MG63 (cell line): ENCODE measurements at regions not wholly inside any gene's neighbourhood (a gene's known extent, or its start where the extent isn't known, plus 50 kb on each side); places are given as distances from the start of the nearest gene placed in this dataset.
"Not testable (repeated sequence)": the region's sequence is repeated elsewhere in the genome, so short reads cannot be mapped to it uniquely, and the experiment has no call there.

Source experiments
- DNase-seq: peaks from one replicate; pipeline ENCODE4 v3.0.0-alpha.2; 2020
- H3K27me3 ChIP-seq: fragments of 250-450 bp; sonication (Bioruptor Pico); 2 replicates; pipeline ENCODE4 v1.5.1; 2020; ENCODE audit warnings: mild to moderate bottlenecking, moderate library complexity
- H3K36me3 ChIP-seq: fragments of 250-450 bp; sonication (Bioruptor Pico); 2 replicates; pipeline ENCODE4 v1.5.1; 2020; ENCODE audit warnings: mild to moderate bottlenecking, moderate library complexity
- H3K4me3 ChIP-seq: fragments of 250-450 bp; sonication (Bioruptor Pico); 2 replicates; pipeline ENCODE4 v1.5.1; 2020; ENCODE audit warnings: mild to moderate bottlenecking, moderate library complexity
- H3K9me3 ChIP-seq: fragments of 250-450 bp; sonication (Bioruptor Pico); 2 replicates; pipeline ENCODE4 v1.5.1; 2020; ENCODE audit warnings: mild to moderate bottlenecking, moderate library complexity

GRCh38 chr2:107545066-107545465 lies 281.6 kb upstream of the RGPD4 start:
- Histone ChIP-seq H3K36me3 (no peaks in the 10 kb centered on the region), H3K9me3 (no peaks in the 10 kb centered on the region), H3K4me3 (no peak overlapping the region), H3K27me3 (peaks cover 3% of the 10 kb centered on the region; the same call in 1 of the 2 replicates)
- no peak for DNase-seq

GRCh38 chr2:107545851-107546250 lies 280.8 kb upstream of the RGPD4 start:
- no peaks in the 10 kb centered on the region for H3K9me3 ChIP-seq
- DNase-seq, result no peak

GRCh38 chr2:107548216-107548615 lies 278.5 kb upstream of the RGPD4 start:
- Histone ChIP-seq H3K4me3 (no peak overlapping the region), H3K9me3 (no peaks in the 10 kb centered on the region), H3K36me3 (no peaks in the 10 kb centered on the region), H3K27me3 (peaks cover 3% of the 10 kb centered on the region; the same call in 1 of the 2 replicates)
- no peak for DNase-seq

More at GRCh38 chr2:107545851-107546250, 280.8 kb upstream of the RGPD4 start:
- peaks cover 3% of the 10 kb centered on the region; the same call in 1 of the 2 replicates for H3K27me3 ChIP-seq
- no peak overlapping the region for H3K4me3 ChIP-seq
- no peaks in the 10 kb centered on the region for H3K36me3 ChIP-seq

DNA sequence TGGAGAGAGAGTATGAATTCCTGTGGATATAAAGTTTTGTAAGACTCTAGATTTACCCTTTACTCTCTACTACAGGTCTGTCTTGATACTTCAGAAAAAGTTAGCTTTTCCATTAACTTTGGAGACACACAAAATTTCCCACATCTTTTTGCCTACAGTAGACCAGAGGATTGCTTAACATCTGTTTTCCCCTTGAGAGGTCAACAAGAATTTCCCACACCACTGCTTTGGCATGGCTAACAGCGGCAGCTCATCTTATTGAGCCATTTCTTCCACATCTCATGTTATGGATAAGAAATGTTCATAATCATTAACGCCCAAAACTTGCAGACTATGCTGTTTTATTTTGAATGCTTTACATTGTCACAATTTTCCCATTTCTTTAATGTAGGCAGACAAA lies 273.6 kb upstream of the RGPD4 start:
- peaks cover 3% of the 10 kb centered on the region for H3K9me3 ChIP-seq
- DNase-seq, result no peak
- no peak overlapping the region for H3K4me3 ChIP-seq
- H3K27me3 ChIP-seq, result no peaks in the 10 kb centered on the region
- no peaks in the 10 kb centered on the region for H3K36me3 ChIP-seq

DNA sequence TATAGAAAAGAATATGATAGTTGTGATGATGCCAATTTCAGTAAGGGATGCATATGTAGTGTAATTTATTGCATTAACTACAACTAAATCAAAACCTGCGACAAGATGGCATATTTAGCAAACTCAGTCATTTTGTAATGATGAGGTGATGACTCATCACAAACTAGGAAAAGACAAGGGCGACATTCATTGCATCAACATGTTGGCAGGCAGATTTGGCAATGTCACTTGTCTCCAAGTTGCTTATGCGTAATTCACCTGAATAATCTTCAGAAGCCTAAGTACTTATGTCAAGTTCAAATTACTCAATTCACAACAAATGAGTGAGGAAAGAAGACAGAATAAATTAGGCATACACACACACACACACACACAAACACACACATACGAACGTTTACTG lies 273.2 kb upstream of the RGPD4 start:
- Histone ChIP-seq H3K9me3 (peaks cover 3% of the 10 kb centered on the region), H3K4me3 (no peak overlapping the region), H3K27me3 (no peaks in the 10 kb centered on the region), H3K36me3 (no peaks in the 10 kb centered on the region)
- DNase-seq, result peak; percentile 5

GRCh38 chr2:107556038-107556627 lies 270.6 kb upstream of the RGPD4 start:
- H3K4me3 ChIP-seq, result no peak overlapping the region
- H3K36me3 ChIP-seq, result no peaks in the 10 kb centered on the region
- DNase-seq, result no peak
- no peaks in the 10 kb centered on the region for H3K27me3 ChIP-seq
- H3K9me3 ChIP-seq, result peaks cover 3% of the 10 kb centered on the region

DNA sequence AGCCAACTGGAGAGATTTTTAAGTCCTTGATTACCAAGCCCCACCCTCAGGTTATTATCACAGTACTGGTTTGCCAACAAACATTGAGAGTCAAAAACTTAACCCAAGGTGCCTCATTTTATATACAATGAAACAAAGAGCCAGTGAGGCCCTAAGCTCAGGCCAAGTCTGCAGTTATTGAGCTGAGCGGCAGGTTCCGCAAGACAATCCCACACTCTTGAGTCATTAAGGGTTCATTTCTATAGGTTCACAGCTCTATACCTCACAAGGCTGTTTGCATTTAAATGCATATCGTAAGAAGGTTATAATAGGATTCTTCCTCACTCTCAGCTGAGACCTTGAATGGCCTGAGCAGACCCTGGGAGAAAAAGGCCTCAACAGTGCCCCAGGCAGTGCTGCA lies 268.4 kb upstream of the RGPD4 start:
- Histone ChIP-seq H3K9me3 (peaks cover 3% of the 10 kb centered on the region), H3K4me3 (no peak overlapping the region), H3K27me3 (no peaks in the 10 kb centered on the region), H3K36me3 (no peaks in the 10 kb centered on the region)
- no peak for DNase-seq

DNA sequence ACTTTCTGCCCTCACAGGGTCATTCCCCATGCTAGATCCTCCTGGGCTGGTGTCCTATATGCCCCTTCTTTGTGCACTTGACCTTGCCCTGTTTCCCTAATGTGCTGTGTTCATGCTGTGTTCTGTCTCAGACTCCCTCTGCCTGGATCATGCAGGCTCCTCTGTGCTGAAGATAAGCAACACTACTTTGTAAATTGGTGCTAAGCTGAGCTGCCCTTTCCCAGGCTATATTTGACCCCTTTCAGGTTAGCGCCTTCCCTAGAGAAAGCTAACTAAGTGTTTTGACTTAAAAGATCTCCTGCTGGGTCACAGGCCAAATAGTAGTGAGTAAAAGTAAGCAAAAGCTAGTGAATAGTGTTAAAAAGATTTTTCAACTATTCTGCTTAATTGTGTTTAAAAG lies 257.2 kb upstream of the RGPD4 start:
- Histone ChIP-seq H3K9me3 (no peaks in the 10 kb centered on the region), H3K36me3 (no peaks in the 10 kb centered on the region), H3K4me3 (no peak overlapping the region), H3K27me3 (no peaks in the 10 kb centered on the region)
- no peak for DNase-seq

DNA sequence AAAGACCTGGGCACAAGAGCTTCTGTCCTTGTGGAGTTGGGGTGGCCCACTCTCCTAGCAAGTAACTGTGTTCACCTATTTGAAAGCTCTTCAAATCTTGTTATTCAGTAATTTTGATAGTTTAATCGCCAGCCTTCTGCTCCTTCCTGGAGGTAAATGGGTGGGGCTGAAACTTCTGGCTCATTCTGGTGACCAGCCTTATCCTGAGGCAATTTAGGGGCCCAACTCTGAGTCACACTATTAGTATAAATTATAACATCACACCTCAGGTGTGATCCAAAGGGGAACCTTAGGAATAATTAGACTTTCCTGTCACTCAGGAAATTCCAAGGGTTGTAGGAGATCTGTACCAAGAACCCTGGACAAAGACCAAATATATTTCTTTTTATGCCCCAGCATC lies 255.8 kb upstream of the RGPD4 start:
- DNase-seq, result no peak
- Histone ChIP-seq H3K4me3 (no peak overlapping the region), H3K36me3 (no peaks in the 10 kb centered on the region), H3K27me3 (no peaks in the 10 kb centered on the region), H3K9me3 (no peaks in the 10 kb centered on the region)

DNA sequence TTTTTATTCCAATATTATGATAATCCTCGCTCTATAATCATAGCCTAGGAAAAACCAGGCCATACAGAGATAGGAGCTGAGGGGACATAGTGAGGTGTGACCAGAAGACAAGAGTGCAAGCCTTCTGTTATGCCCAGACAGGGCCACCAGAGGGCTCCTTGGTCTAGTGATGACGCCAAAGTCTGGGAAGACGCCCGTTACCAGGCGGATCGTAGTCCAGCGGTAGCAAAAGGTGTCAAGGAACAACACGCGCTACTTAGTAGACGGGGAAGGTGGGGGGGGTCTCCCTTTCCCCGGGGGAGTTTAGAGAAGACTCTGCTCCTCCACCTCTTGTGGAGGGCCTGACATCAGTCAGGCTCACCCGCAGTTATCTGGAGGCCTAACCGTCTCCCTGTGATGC lies 253.8 kb upstream of the RGPD4 start:
- DNase-seq, result peak; percentile 16
- not testable (repeated sequence) for H3K27me3 ChIP-seq, H3K9me3 ChIP-seq, H3K36me3 ChIP-seq, H3K4me3 ChIP-seq

DNA sequence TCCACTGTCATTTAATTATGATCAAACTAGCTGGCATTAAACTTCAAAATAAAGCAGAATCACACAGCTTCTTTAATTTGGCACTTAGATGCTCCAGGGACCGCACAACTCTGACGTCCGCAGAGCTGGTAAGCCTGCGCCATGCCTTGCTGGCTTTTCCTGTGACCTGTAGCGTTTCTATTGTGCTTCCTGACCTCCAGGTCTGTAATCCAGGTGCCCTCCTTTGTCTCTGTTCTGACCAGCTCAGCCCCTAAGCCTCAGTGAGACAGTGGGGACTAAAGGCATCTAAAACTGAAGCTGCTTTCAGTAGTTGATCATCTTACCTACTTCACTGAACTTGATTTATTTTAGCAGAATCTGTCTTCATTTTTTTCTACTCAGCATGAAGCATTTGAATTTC lies 249.7 kb upstream of the RGPD4 start:
- DNase-seq, result no peak
- Histone ChIP-seq H3K9me3 (no peaks in the 10 kb centered on the region), H3K36me3 (no peaks in the 10 kb centered on the region), H3K4me3 (no peak overlapping the region), H3K27me3 (no peaks in the 10 kb centered on the region)

GRCh38 chr2:107582487-107582886 lies 244.2 kb upstream of the RGPD4 start:
- H3K4me3 ChIP-seq, result no peak overlapping the region
- no peak for DNase-seq
- no peaks in the 10 kb centered on the region for H3K9me3 ChIP-seq
- no peaks in the 10 kb centered on the region for H3K36me3 ChIP-seq
- H3K27me3 ChIP-seq, result no peaks in the 10 kb centered on the region

GRCh38 chr2:107584577-107584976 lies 242.1 kb upstream of the RGPD4 start:
- DNase-seq, result no peak
- no peaks in the 10 kb centered on the region for H3K36me3 ChIP-seq
- H3K4me3 ChIP-seq, result no peak overlapping the region
- H3K9me3 ChIP-seq, result no peaks in the 10 kb centered on the region
- no peaks in the 10 kb centered on the region for H3K27me3 ChIP-seq

DNA sequence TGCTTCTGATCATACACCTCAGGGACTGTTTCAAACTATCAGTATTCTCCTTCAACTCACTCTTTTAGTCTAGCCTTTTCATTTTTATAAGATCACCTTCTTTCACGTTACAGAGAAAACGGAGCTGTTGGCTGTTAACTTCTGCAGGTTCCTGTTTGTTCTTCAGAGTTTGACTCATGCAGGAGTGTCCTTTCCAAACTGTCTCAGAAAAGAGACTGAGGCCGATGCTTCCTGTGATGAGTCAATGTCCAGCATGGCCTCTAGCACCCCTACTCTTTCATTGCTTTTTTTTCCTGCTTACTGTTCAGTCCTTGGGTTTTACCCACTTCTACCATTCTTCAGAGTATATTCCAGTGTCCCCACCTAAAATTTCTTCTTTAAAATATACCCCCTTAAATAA lies 240.8 kb upstream of the RGPD4 start:
- Histone ChIP-seq H3K36me3 (no peaks in the 10 kb centered on the region), H3K27me3 (no peaks in the 10 kb centered on the region), H3K4me3 (no peak overlapping the region), H3K9me3 (no peaks in the 10 kb centered on the region)
- DNase-seq, result no peak

DNA sequence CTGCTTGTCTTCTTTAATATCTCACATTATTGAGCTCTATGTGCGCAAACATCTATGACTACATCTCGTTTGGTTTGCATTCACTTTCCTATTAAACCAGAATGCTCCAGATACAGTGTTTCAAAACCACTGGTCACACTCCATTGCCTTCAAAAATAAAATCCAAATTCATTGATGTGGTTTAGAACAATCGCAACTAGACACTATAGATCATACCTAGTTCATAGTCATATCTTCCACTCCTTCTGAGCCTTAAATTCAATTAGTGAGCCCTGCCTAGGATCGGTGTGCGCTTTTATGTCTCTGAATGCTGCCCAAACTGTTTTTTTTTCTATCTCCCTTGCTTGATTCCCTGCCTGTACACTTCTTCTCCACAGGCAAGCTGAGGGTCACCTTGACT lies 238.5 kb upstream of the RGPD4 start:
- H3K9me3 ChIP-seq, result no peaks in the 10 kb centered on the region
- no peaks in the 10 kb centered on the region for H3K36me3 ChIP-seq
- no peaks in the 10 kb centered on the region for H3K27me3 ChIP-seq
- H3K4me3 ChIP-seq, result no peak overlapping the region
- no peak for DNase-seq

DNA sequence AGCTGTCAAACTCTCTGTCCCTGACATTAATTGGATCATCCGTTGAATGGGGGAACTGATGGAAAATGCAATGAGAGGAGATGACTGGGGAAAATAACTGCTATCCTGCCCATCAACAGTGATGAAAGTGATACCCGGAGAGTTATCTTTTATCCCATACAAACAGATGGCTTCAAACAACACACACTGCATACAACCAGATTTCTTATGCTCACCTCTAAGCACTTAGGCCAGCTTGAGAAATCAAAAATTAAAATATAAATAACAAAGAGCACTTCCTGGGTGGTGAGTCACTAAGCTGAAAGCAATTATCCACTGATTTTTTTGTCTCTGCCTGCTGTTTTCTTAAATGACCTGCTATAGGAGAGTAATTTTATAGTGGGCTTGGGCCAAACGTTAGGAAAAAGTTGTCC lies 237.6 kb upstream of the RGPD4 start:
- no peak overlapping the region for H3K4me3 ChIP-seq
- H3K36me3 ChIP-seq, result no peaks in the 10 kb centered on the region
- no peaks in the 10 kb centered on the region for H3K9me3 ChIP-seq
- no peaks in the 10 kb centered on the region for H3K27me3 ChIP-seq
- DNase-seq, result no peak

GRCh38 chr2:107591561-107592279 lies 235.0 kb upstream of the RGPD4 start:
- Histone ChIP-seq H3K36me3 (no peaks in the 10 kb centered on the region), H3K9me3 (no peaks in the 10 kb centered on the region), H3K27me3 (no peaks in the 10 kb centered on the region), H3K4me3 (no peak overlapping the region)
- no peak for DNase-seq

DNA sequence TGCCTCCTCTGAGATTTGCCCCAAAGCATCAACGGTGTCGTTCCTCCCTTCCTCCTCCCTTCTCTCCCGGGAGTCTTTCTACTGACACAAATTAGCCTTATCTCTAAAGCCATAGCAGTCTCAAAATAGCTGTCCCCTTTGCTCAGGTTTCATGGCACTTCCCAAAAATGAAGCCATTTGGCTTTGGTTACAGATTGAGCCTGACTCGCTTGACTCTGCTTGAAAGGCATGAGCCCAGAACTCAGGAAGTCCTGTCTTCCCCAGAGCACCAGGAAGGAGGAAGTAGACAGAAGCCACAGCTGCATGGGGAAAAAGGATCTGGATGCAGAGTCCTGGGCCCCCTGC lies 234.4 kb upstream of the RGPD4 start:
- H3K27me3 ChIP-seq, result no peaks in the 10 kb centered on the region
- H3K36me3 ChIP-seq, result no peaks in the 10 kb centered on the region
- no peak overlapping the region for H3K4me3 ChIP-seq
- H3K9me3 ChIP-seq, result no peaks in the 10 kb centered on the region
- DNase-seq, result no peak
